Mammary epithelial cell (primary cell): ENCODE measurements at regions not wholly inside any gene's neighbourhood (a gene's known extent, or its start where the extent isn't known, plus 50 kb on each side); places are given as distances from the start of the nearest gene placed in this dataset.

Source experiments
- CTCF ChIP-seq, 2 donors: IDR thresholded peaks in 1 of 2; conservative IDR thresholded peaks in 1 of 2; 2 replicates each; pipeline ENCODE4 v1.5.1; 2011 to 2012; ENCODE audit warnings: inconsistent platforms in 2 of 2, low read length in 2 of 2, mild to moderate bottlenecking in 2 of 2, control low read depth in 1 of 2, low read depth in 1 of 2; ENCODE audit not compliant: insufficient read depth in 1 of 2; ENCODE audit errors: extremely low read depth in 1 of 2
- EZH2 ChIP-seq: IDR thresholded peaks from 2 replicates; pipeline ENCODE4 v1.6.1; 2012; ENCODE audit warnings: low read length, inconsistent platforms, borderline replicate concordance

- TF ChIP-seq EZH2 (no peak), CTCF (conservative IDR thresholded peaks at IDR 0.05 in 1 of 2, IDR thresholded peaks at IDR 0.05 in 1 of 2; ENCODE audit: extremely low read depth in 1 of 2, insufficient read depth in 1 of 2, low read depth in 1 of 2, low read length in 2 of 2) (no peak)
Observed at GRCh38 chr6:66403966-66404365, 696.9 kb upstream of the EYS start.
